Right renal pelvis (tissue), 4 donors: ENCODE measurements at regions not wholly inside any gene's neighbourhood (a gene's known extent, or its start where the extent isn't known, plus 50 kb on each side); places are given as distances from the start of the nearest gene placed in this dataset.
"Not testable (repeated sequence)": the region's sequence is repeated elsewhere in the genome, so short reads cannot be mapped to it uniquely, and the experiment has no call there.

ENCODE experiments used
- DNase-seq, 4 donors: peaks; one replicate each; pipeline ENCODE4 v3.0.0-alpha.2; 2013; ENCODE audit warnings: low read depth in 4 of 4, low spot score in 3 of 4, missing footprints in 1 of 4

DNA sequence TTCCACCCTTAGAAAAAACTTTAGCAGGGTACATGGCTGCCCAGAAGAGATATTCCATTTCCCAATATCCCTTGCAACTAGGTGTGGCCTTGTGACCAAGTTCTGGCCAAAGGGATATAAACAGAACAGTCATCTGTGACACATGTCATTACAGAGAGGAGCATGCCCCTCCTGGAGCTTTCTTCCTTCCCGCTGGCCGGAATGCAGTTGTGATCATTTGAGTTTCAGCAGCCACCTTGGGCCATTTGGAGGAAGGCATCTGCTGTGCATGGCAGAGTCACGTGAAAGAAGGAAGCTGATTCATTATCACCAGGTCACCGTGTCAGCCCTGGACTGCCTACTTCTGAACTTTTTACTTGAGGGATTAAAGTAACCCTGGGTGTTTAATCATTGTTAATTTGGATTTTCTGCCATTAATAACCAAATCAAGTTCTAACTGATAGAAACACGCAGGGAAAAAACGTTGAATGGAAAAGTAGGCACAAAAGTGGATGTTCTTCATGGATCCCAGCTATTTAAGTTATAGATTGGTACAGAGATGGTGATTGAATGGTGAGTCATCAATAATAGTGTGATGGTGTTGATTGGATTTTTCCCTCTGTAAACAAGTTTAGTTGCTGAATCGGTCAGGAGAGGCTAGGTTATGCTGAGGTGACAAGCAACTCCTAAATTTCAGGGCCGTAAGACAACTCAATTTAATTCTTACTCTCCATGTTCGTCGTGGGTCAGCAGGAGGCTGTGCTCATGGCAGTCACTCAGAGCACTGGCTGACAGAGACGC is 80.7 kb upstream of the CCDC167 start:
- no peak for DNase-seq

DNA sequence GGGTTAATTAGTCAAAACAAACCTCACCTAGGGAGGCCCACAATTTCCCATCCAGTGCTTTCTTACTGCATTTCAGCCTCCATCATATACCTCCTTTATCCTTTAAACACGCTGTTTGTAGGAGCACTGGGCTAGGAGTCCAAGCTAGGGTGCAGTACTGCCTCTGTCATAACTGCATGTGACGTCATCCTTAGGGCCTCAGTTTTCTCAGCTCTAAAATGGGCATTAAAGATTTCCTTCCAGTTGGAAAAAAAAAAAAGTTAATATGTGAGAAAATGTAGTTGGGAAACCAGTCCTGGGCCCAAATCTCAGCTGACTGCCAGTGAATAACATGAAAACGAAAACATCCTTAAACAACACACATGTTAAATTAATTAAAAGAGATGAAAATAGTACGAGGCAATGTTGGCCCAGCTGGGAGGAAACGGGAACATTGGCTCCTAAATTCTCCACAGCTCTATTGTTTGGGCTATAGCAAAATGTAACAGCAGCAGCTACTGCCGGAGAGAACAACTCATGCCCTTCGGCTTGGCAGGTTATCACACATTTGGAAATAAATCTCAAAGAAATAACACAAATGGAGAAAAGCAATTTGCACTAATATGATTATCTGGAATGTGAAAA is 79.9 kb upstream of the CCDC167 start:
- no peak for DNase-seq

- DNase-seq: no peak
Observed at GRCh38 chr6:37578104-37578503, 78.4 kb upstream of the CCDC167 start.

- no peak for DNase-seq
Observed at GRCh38 chr6:37576336-37576737, 76.6 kb upstream of the CCDC167 start.

DNA sequence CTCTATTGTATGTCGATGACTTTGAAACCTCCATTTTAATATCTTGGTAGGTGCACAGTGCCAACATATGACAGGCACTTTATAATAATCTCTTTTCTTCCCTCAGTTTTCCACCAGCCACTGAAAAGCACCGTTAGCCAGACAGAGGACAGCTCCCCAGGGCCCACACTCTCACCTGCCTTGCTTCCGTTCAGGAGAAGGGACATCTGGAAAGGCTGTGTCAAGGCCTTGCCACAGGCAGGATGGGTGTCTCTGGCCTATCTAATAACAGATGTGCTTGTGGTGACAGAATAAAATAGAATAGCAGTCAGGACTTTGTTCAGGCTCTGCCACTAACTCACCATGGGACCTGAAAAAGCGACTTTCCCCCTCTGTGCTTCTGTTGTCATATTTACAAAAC is 75.5 kb upstream of the CCDC167 start:
- DNase-seq: no peak

GRCh38 chr6:37572334-37572733 is 72.6 kb upstream of the CCDC167 start:
- no peak for DNase-seq

DNA sequence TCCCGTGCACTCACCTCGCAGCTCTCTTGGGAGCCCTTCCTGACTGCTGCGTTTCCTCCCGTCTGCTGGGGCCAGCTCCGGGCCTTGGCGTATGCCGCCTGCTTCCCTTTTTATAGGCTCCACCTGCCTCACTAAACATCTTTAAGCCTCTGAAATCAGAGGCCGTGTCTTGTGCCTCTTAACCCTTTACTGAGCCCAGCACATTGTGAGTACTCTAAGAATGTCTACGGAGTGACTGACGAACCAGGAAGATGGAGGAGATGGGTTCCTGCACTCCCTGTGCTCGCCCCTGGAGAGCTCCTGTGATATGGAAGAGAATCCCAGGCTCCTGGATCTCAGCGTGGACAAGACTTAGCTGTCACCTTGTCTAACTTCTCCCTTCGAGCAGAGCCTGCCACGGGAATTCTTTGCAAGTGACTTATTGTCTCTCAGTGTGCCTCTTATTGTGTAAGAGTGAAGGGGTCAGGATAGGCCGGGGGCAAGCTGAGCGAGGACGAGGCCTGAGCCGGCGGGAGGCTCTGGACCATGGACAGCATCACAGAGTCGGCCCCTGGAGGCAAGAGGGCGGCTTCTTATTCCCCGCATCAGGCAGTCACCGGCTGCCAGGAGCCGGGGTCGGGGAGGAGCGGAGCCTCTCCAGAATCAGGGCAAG is 70.9 kb upstream of the CCDC167 start:
- no peak for DNase-seq

DNA sequence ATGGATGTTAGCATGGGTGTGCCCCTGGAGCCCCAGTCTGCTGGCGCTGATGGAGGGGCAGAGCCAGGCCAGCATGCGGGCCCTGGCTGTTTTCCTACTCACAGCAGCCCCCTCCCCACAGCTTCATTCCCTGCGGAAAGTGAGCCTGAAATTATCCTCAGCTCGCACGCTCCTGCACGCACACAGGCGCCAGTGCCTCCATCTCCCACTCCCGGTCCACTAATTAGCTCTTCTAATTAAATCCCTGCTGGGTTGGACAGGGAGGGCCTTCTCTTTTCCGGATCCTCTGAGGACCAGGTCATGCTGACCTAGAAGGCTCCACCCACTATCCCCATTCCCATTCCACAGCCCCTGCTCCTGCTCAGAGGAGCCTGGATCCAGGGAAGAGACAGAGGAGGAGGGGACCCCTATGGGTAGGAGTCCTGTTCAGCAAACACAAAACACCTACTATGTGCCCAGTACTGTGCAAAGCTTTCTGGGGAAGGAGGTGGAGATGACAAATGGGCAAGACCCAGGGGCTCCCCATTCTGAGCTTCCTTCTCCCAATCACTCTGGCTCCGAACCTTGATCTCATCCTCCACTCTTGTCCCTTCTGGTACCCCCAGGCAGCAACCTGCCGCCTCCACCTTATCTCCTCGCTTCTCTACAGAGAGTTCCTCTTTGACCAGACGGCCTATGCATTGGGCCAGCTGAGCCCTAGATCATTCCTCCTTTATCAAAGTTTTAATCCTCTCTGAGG is 70.2 kb upstream of the CCDC167 start:
- no peak for DNase-seq

- DNase-seq: no peak
Observed at GRCh38 chr6:37569317-37569716, 69.6 kb upstream of the CCDC167 start.

DNA sequence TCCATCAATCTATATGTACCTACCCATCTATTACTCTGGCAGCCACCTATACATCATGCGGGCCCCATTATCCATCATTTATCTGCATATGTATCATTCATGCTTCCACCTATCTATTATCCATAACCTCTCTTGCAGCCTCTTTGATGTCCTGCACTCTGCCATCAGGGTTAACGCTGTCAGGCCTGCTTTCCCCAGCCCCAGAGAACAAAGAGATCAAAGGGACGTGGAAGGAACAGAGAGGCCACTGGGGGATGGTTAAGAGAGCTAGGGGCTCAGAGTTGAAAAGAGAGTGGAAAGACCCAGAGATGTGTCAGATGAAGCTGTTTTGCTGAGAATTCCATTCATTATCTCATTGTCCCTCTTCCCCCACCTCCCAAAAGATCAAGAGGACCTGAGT is 67.3 kb upstream of the CCDC167 start:
- DNase-seq: no peak

DNA sequence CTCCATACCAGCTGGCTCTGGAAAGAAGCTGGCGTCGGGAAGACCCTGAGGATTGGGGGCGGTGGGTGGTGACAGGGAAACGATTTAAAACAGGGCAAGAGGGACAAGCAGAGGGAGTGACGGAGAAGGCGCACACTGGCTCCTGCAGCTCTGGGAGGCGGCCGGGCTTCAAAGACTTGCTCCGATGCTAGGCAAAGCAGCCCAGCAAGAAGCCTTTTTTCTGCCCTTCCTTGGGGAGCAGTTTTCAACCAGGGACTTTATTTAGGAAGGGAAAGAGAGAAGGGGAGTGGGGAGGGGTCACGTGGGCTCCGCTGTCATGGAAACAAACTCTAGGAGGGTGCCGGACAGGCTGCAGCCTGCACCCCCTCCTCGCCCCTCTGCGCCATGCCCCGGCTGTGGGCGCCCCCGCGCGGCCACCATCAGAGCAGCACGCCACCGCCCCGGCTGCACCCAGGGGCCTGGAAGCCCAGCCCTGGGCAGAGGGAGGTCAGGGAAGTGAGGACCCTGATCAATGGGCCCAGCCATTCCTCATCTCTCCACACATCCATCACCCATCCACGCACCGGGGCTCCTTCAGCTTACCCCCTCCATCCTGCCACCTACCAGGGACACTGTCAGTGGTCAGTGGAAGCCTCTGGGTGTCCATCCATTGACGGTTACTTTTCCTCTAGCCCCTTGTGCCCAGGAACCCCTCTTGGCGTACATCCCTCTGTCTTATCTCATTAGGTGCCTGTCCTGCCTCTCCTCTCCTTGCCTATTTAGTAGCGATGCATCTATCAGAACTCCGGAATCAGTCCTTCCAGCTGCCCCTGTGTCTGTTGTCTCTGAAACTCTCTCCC is 66.6 kb upstream of the CCDC167 start:
- peak in 1 of 4 donors; percentile 36 for DNase-seq

GRCh38 chr6:37565267-37566110 is 65.8 kb upstream of the CCDC167 start:
- peak in 1 of 4 donors; percentile 27 for DNase-seq

DNA sequence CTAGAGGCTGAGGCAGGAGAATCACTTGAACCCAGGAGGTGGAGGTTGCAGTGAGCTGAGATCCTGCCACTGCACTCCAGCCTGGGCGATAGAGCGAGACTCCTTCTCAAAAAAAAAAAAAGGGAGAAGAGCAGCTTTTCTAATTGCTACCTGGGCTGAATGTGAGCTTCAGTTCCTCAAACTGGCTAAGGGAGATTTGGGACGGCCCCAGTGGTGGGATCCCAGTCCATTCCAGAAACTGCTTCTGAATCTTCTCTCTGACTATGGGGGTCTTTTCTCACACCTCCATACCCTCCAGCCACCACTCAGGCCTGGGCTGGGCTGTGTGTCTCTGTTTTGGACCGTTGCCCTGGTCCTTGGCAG is 63.2 kb upstream of the CCDC167 start:
- not testable (repeated sequence) for DNase-seq

DNA sequence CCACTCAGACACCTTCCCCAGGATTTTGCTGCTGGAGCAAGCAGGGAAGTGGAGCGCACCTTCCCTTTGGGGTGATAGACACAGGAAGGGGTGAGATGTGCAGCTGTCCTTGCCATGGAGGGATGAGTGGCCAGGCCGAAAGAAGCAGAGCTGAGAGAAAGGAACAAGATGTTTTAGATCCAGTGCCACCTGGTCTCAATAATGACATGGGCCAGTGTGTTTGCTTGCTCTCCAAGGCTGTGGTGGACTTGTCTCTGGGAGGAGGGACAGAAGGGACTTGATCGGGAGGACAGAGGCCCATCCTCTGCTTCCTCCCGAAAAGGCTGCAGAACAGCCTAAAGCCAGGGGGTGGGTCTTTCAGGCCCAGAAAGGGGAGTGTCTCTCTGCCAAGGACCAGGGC is 61.7 kb upstream of the CCDC167 start:
- no peak for DNase-seq

- no peak for DNase-seq
Observed at GRCh38 chr6:37560737-37561103, 61.0 kb upstream of the CCDC167 start.

- no peak for DNase-seq
Observed at GRCh38 chr6:37559501-37559900, 59.8 kb upstream of the CCDC167 start.

- DNase-seq: no peak
Observed at GRCh38 chr6:37559050-37559449, 59.4 kb upstream of the CCDC167 start.

DNA sequence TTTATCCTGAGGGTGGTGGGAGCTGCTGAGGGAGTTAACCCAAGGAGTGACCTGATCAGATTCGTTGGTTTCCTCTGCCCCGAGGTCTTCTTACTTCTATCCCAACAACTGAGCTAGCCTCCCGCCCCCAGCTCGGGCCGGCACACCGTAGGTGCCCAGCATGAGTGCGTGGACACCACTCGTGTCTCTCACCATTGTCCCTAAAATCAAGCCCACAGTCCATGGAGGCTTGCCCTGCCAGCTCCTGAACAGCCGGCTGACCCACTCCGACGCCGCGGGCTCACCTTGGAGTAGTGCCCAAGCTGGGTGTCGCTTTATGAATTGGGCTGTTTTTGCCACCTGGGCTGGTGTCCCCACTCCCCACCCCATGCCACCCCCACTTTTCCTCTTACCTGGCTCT is 59.0 kb upstream of the CCDC167 start:
- DNase-seq: no peak

- DNase-seq: no peak
Observed at GRCh38 chr6:37558168-37558567, 58.5 kb upstream of the CCDC167 start.
